PC-3 (cell line): ENCODE measurements at regions not wholly inside any gene's neighbourhood (a gene's known extent, or its start where the extent isn't known, plus 50 kb on each side); places are given as distances from the start of the nearest gene placed in this dataset.

Experiments
- ATAC-seq: fragments of 200-7000 bp; cut with Tn5 transposase; 2 replicates; pipeline ENCODE4 v1.9.1; 2020; ENCODE audit warnings: mild to moderate bottlenecking, moderate library complexity
- BruUV-seq: library from RNA; stranded (reverse); fragments of 400-500 nt; replicated peaks from 2 replicates; lab custom pipeline; 2021; lab: Mats Ljungman, UMichigan
- CTCF ChIA-PET: fragments of 300-600 bp; sonication (Branson Sonifier 250); formaldehyde crosslinking; loops from one replicate; lab custom pipeline; 2022; ENCODE audit warnings: antibody characterized with exemption; lab: Charles Lee
- POLR2A ChIA-PET: fragments of 300-600 bp; sonication (Branson Sonifier 250); formaldehyde crosslinking; loops from one replicate; lab custom pipeline; 2022; ENCODE audit warnings: antibody characterized with exemption; ENCODE audit not compliant: unreplicated experiment; lab: Charles Lee
- DNase-seq: peaks from one replicate; pipeline ENCODE4 v3.0.0-alpha.2; 2015
- H2AFZ ChIP-seq: fragments of 300-600 bp; sonication (generic); 2 replicates; pipeline ENCODE4 v1.6.0; 2016; ENCODE audit warnings: antibody characterized with exemption, low read length
- H3F3A ChIP-seq: fragments of 300-600 bp; sonication (generic); one replicate; pipeline ENCODE4 v1.6.0; 2017; ENCODE audit warnings: antibody characterized with exemption, low read length, control low read depth, mild to moderate bottlenecking; ENCODE audit not compliant: unreplicated experiment
- H3K27ac ChIP-seq: fragments of 300-600 bp; sonication (generic); 2 replicates; pipeline ENCODE4 v1.5.1; 2016; ENCODE audit warnings: mild to moderate bottlenecking, low read length
- H3K27me3 ChIP-seq: fragments of 300-600 bp; sonication (generic); 2 replicates; pipeline ENCODE4 v1.6.1; 2016; ENCODE audit warnings: low read length, mixed read lengths
- H3K36me3 ChIP-seq: fragments of 300-600 bp; sonication (generic); 2 replicates; pipeline ENCODE4 v1.6.1; 2016; ENCODE audit warnings: low read depth, mixed run types, low read length, mixed read lengths
- H3K4me1 ChIP-seq: fragments of 300-600 bp; sonication (generic); 2 replicates; pipeline ENCODE4 v1.5.1; 2016; ENCODE audit warnings: low read length; ENCODE audit not compliant: insufficient read depth
- H3K4me2 ChIP-seq: fragments of 300-600 bp; sonication (generic); 2 replicates; pipeline ENCODE4 v1.6.0; 2016; ENCODE audit warnings: low read length
- H3K4me3 ChIP-seq: fragments of 300-600 bp; sonication (generic); 2 replicates; pipeline ENCODE4 v1.5.1; 2016; ENCODE audit warnings: mild to moderate bottlenecking, low read length, mixed read lengths
- H3K79me2 ChIP-seq: fragments of 300-600 bp; sonication (generic); 2 replicates; pipeline ENCODE4 v1.6.1; 2017; ENCODE audit warnings: low read length, mixed read lengths
- H3K9ac ChIP-seq: fragments of 300-600 bp; sonication (generic); 2 replicates; pipeline ENCODE4 v1.6.0; 2016; ENCODE audit warnings: mild to moderate bottlenecking, low read length
- H3K9me2 ChIP-seq: fragments of 300-600 bp; sonication (generic); replicated peaks from 2 replicates; pipeline ENCODE4 v1.6.1; 2016; ENCODE audit warnings: mixed run types, low read length, mixed read lengths
- H3K9me3 ChIP-seq: fragments of 300-600 bp; sonication (generic); 2 replicates; pipeline ENCODE4 v1.6.1; 2016; ENCODE audit warnings: low read length, mixed read lengths
- H4K20me1 ChIP-seq: fragments of 300-600 bp; sonication (generic); 2 replicates; pipeline ENCODE4 v1.6.1; 2016; ENCODE audit warnings: low read length, mixed read lengths
- CTCF ChIP-seq: fragments of 300-600 bp; sonication (generic); conservative IDR thresholded peaks from 2 replicates; pipeline ENCODE4 v1.5.1; 2017; ENCODE audit warnings: antibody characterized with exemption, low read depth, mild to moderate bottlenecking, low read length
- EZH2 ChIP-seq: fragments of 300-600 bp; sonication (generic); IDR thresholded peaks from one replicate; pipeline ENCODE4 v1.6.1; 2017; ENCODE audit warnings: antibody characterized with exemption, mild to moderate bottlenecking, low read length; ENCODE audit not compliant: unreplicated experiment
- EZH2phosphoT487 ChIP-seq: fragments of 300-600 bp; sonication (generic); IDR thresholded peaks from 2 replicates; pipeline ENCODE4 v1.6.1; 2018; ENCODE audit warnings: mild to moderate bottlenecking, antibody characterized with exemption, low read length, borderline replicate concordance
- intact Hi-C: fragments of 100-400 bp; cut with micrococcal nuclease; formaldehyde crosslinking; loops from 2 replicates; pipeline ENCODE4 v1.9.0; 2023

GRCh38 chr18:10329101-10329500 lies 125.3 kb upstream of the APCDD1 start:
- H3K36me3 ChIP-seq = no peaks in the 10 kb centered on the region
- H4K20me1 ChIP-seq = no peaks in the 10 kb centered on the region
- ATAC-seq (no peak), DNase-seq (no peak)
- CTCF ChIA-PET = no interaction called here
- H2AFZ ChIP-seq = no peak overlapping the region
- H3K27me3 ChIP-seq = peaks cover 75% of the 10 kb centered on the region
- H3K27ac ChIP-seq = no peak overlapping the region
- no peaks in the 10 kb centered on the region for H3F3A ChIP-seq
- H3K9me2 ChIP-seq = no peaks in the 10 kb centered on the region
- H3K9me3 ChIP-seq = no peaks in the 10 kb centered on the region
- no peak overlapping the region for H3K4me3 ChIP-seq
- H3K4me2 ChIP-seq = no peak overlapping the region
- H3K9ac ChIP-seq = no peak overlapping the region
- BruUV-seq = no TSS peak
- no peaks in the 10 kb centered on the region for H3K79me2 ChIP-seq
- H3K4me1 ChIP-seq = no peaks in the 10 kb centered on the region
- intact Hi-C loops = no loop called here
- TF ChIP-seq EZH2phosphoT487 (no peak), CTCF (no peak)
- POLR2A ChIA-PET = interaction anchor here (0.7 kb wide), 1 partner anchor 221 kb away, joined by 18 read pairs; no protein-coding TSS in a partner anchor

DNA sequence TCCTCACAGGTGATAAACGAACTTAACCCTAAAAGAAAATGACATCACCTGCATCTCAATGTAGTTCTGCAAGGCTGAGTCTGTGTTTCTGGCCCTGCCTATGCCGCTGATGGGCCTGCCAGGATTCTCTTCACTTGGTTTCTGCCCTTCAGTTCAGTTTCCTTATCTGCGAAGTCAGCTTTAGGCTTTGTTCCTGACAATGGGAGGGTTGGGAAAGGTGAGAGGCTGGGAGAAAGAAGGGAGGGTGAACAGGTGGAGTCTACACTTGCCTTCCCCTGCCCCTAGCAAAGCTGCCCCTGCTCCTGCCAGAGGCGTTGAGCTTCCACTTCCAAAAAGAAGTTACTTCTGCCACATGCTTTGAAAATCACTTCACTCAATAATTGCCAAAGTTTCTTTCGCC lies 124.0 kb upstream of the APCDD1 start:
- Histone ChIP-seq H3K79me2 (no peaks in the 10 kb centered on the region), H3K36me3 (no peaks in the 10 kb centered on the region), H3K27ac (no peak overlapping the region), H4K20me1 (no peaks in the 10 kb centered on the region), H3K4me3 (no peak overlapping the region), H3K9me2 (no peaks in the 10 kb centered on the region), H3F3A (no peaks in the 10 kb centered on the region), H3K9ac (no peak overlapping the region), H2AFZ (no peak overlapping the region), H3K4me2 (no peak overlapping the region), H3K9me3 (no peaks in the 10 kb centered on the region), H3K4me1 (no peaks in the 10 kb centered on the region), H3K27me3 (peaks cover 82% of the 10 kb centered on the region)
- CTCF ChIA-PET = no interaction called here
- no TSS peak for BruUV-seq
- DNase-seq (no peak), ATAC-seq (no peak)
- no peak for TF ChIP-seq EZH2
- TF ChIP-seq CTCF = no peak
- TF ChIP-seq EZH2phosphoT487 = no peak
- intact Hi-C loops = no loop called here
- POLR2A ChIA-PET = no interaction called here

- intact Hi-C loops = no loop called here
- no TSS peak for BruUV-seq
- TF ChIP-seq CTCF (no peak), EZH2 (no peak), EZH2phosphoT487 (no peak)
Observed at GRCh38 chr18:10332452-10332851, 122.0 kb upstream of the APCDD1 start.

More at GRCh38 chr18:10332452-10332851, 122.0 kb upstream of the APCDD1 start:
- DNase-seq (no peak), ATAC-seq (no peak)
- no peak overlapping the region for H3K27ac ChIP-seq
- no peaks in the 10 kb centered on the region for H3K4me1 ChIP-seq
- H3K79me2 ChIP-seq = no peaks in the 10 kb centered on the region
- H3K9me3 ChIP-seq = no peaks in the 10 kb centered on the region
- no peak overlapping the region for H3K9ac ChIP-seq
- H3K4me3 ChIP-seq = no peak overlapping the region
- H4K20me1 ChIP-seq = no peaks in the 10 kb centered on the region
- ChIA-PET CTCF (no interaction called here), POLR2A (no interaction called here)
- H3K4me2 ChIP-seq = no peak overlapping the region
- H3K36me3 ChIP-seq = no peaks in the 10 kb centered on the region
- H2AFZ ChIP-seq = no peak overlapping the region
- no peaks in the 10 kb centered on the region for H3K9me2 ChIP-seq
- no peaks in the 10 kb centered on the region for H3F3A ChIP-seq
- H3K27me3 ChIP-seq = peaks cover 85% of the 10 kb centered on the region
